H9 (cell line): ENCODE measurements at regions not wholly inside any gene's neighbourhood (a gene's known extent, or its start where the extent isn't known, plus 50 kb on each side); places are given as distances from the start of the nearest gene placed in this dataset.

Experiments used
- DNase-seq: peaks from one replicate; pipeline ENCODE4 v3.0.0-alpha.2; 2017
- H2AFZ ChIP-seq: one replicate; pipeline ENCODE4 v1.6.1; 2013; ENCODE audit warnings: mild to moderate bottlenecking, low read length, control low read depth, moderate library complexity
- H2AK5ac ChIP-seq: 2 replicates; pipeline ENCODE4 v1.6.1; 2013; ENCODE audit warnings: low read length, control low read depth, mixed read lengths; ENCODE audit not compliant: insufficient read length
- H2BK120ac ChIP-seq: one replicate; pipeline ENCODE4 v1.6.1; 2013; ENCODE audit warnings: low read depth, mild to moderate bottlenecking, low read length, control low read depth, inconsistent platforms; ENCODE audit not compliant: poor library complexity, severe bottlenecking
- H2BK12ac ChIP-seq: 2 replicates; pipeline ENCODE4 v1.6.1; 2013; ENCODE audit warnings: low read length, control low read depth, mixed read lengths, low read depth; ENCODE audit not compliant: insufficient read length
- H2BK15ac ChIP-seq: 2 replicates; pipeline ENCODE4 v1.6.1; 2013; ENCODE audit warnings: low read depth, low read length, control low read depth
- H2BK20ac ChIP-seq: one replicate; pipeline ENCODE4 v1.6.1; 2013; ENCODE audit warnings: low read depth, mild to moderate bottlenecking, low read length, control low read depth, inconsistent platforms; ENCODE audit not compliant: poor library complexity, severe bottlenecking
- H2BK5ac ChIP-seq: 2 replicates; pipeline ENCODE4 v1.6.1; 2013; ENCODE audit warnings: low read length, control low read depth, mixed read lengths; ENCODE audit not compliant: insufficient read length
- H3K14ac ChIP-seq: 2 replicates; pipeline ENCODE4 v1.6.1; 2013; ENCODE audit warnings: low read length, control low read depth; ENCODE audit not compliant: insufficient read depth
- H3K18ac ChIP-seq: 2 replicates; pipeline ENCODE4 v1.6.1; 2013; ENCODE audit warnings: low read depth, mild to moderate bottlenecking, mixed read lengths, low read length, control low read depth; ENCODE audit not compliant: insufficient read length
- H3K23ac ChIP-seq: 2 replicates; pipeline ENCODE4 v1.6.1; 2013; ENCODE audit warnings: low read length, control low read depth, mixed read lengths, low read depth; ENCODE audit not compliant: insufficient read length
- H3K23me2 ChIP-seq: 2 replicates; pipeline ENCODE4 v1.6.1; 2013; ENCODE audit warnings: low read depth, mild to moderate bottlenecking, mixed read lengths, low read length, control low read depth; ENCODE audit not compliant: insufficient read length, poor library complexity, severe bottlenecking
- H3K27ac ChIP-seq: 2 replicates; pipeline ENCODE4 v1.5.1; 2013; ENCODE audit warnings: low read length, control low read depth, mixed read lengths, low read depth; ENCODE audit not compliant: insufficient read length
- H3K27me3 ChIP-seq: 2 replicates; pipeline ENCODE4 v1.6.1; 2013; ENCODE audit warnings: low read length, control low read depth, inconsistent platforms; ENCODE audit not compliant: insufficient read depth
- H3K4ac ChIP-seq: 2 replicates; pipeline ENCODE4 v1.6.1; 2013; ENCODE audit warnings: low read depth, mild to moderate bottlenecking, control low read depth, inconsistent platforms, low read length, moderate library complexity
- H3K4me1 ChIP-seq: 2 replicates; pipeline ENCODE4 v1.6.1; 2013; ENCODE audit warnings: low read length, control low read depth, inconsistent platforms; ENCODE audit not compliant: insufficient read depth
- H3K4me2 ChIP-seq: 2 replicates; pipeline ENCODE4 v1.6.1; 2013; ENCODE audit warnings: low read length, control low read depth, mixed read lengths; ENCODE audit not compliant: insufficient read length, insufficient read depth
- H3K56ac ChIP-seq: 2 replicates; pipeline ENCODE4 v1.6.1; 2013; ENCODE audit warnings: low read depth, mild to moderate bottlenecking, mixed read lengths, low read length, control low read depth; ENCODE audit not compliant: insufficient read length
- H3K79me1 ChIP-seq: 2 replicates; pipeline ENCODE4 v1.6.1; 2013; ENCODE audit warnings: low read depth, mild to moderate bottlenecking, moderate library complexity, low read length, control low read depth, inconsistent platforms; ENCODE audit not compliant: insufficient read depth, poor library complexity, severe bottlenecking
- H3K79me2 ChIP-seq: 2 replicates; pipeline ENCODE4 v1.6.1; 2013; ENCODE audit warnings: low read length, control low read depth, inconsistent platforms; ENCODE audit not compliant: insufficient read depth
- H3K9ac ChIP-seq: 2 replicates; pipeline ENCODE4 v1.6.1; 2013; ENCODE audit warnings: low read length, control low read depth, mixed read lengths; ENCODE audit not compliant: insufficient read length; ENCODE audit errors: extremely low read depth
- H3K9me3 ChIP-seq: one replicate; pipeline ENCODE4 v1.6.1; 2013; ENCODE audit warnings: low read depth, low read length, inconsistent platforms; ENCODE audit not compliant: control insufficient read depth
- H3T11ph ChIP-seq: one replicate; pipeline ENCODE4 v1.6.1; 2013; ENCODE audit warnings: mild to moderate bottlenecking, low read length, control low read depth, inconsistent platforms
- H4K20me1 ChIP-seq: one replicate; pipeline ENCODE4 v1.6.1; 2013; ENCODE audit not compliant: control insufficient read depth, insufficient read length, insufficient read depth
- H4K5ac ChIP-seq: 2 replicates; pipeline ENCODE4 v1.6.1; 2013; ENCODE audit warnings: low read depth, mild to moderate bottlenecking, mixed read lengths, low read length, control low read depth; ENCODE audit not compliant: insufficient read length
- H4K8ac ChIP-seq: replicated peaks from 2 replicates; pipeline ENCODE4 v1.6.1; 2013; ENCODE audit warnings: low read length, control low read depth, mixed read lengths, low read depth; ENCODE audit not compliant: insufficient read length
- H4K91ac ChIP-seq: 2 replicates; pipeline ENCODE4 v1.6.1; 2013; ENCODE audit warnings: low read depth, mild to moderate bottlenecking, moderate library complexity, mixed read lengths, low read length, control low read depth; ENCODE audit not compliant: insufficient read length
- H3K27ac Mint-ChIP-seq, 3 experiments: 2 replicates in 2 of 3; 3 replicates in 1 of 3; pipeline ENCODE4 v1.8.0; 2020 to 2021; ENCODE audit warnings: mixed read lengths in 3 of 3, mild to moderate bottlenecking in 1 of 3, moderate library complexity in 1 of 3
- H3K27me3 Mint-ChIP-seq: 2 replicates; pipeline ENCODE4 v1.8.0; 2021; ENCODE audit warnings: low read depth, mild to moderate bottlenecking, moderate library complexity, mixed read lengths
- H3K36me3 Mint-ChIP-seq, 3 experiments: 2 replicates in 2 of 3; 3 replicates in 1 of 3; pipeline ENCODE4 v1.8.0; 2020 to 2021; ENCODE audit warnings: low read depth in 3 of 3, mixed read lengths in 3 of 3; ENCODE audit not compliant: insufficient read depth in 1 of 3
- H3K4me1 Mint-ChIP-seq, 2 experiments: 2 replicates each; pipeline ENCODE4 v1.8.0; 2020; ENCODE audit warnings: mixed read lengths in 2 of 2
- H3K4me3 Mint-ChIP-seq, 2 experiments: 2 replicates in 1 of 2; 3 replicates in 1 of 2; pipeline ENCODE4 v1.8.0; 2020 to 2021; ENCODE audit warnings: mild to moderate bottlenecking in 2 of 2, mixed read lengths in 2 of 2, moderate library complexity in 1 of 2
- H3K9me3 Mint-ChIP-seq, 2 experiments: 2 replicates in 1 of 2; 3 replicates in 1 of 2; pipeline ENCODE4 v1.8.0; 2020; ENCODE audit warnings: mild to moderate bottlenecking in 2 of 2, mixed read lengths in 2 of 2, moderate library complexity in 1 of 2
- CTCF ChIP-seq: fragments of 200-600 bp; sonication (generic); conservative IDR thresholded peaks from 3 replicates; pipeline ENCODE4 v1.8.0; 2021; ENCODE audit warnings: antibody characterized with exemption, mild to moderate bottlenecking
- WGBS: extraction: QIAGEN DNeasy Blood & Tissue Kit; methylation state at CpG from one replicate; pipeline ENCODE4 v1.1.7; 2013; ENCODE audit warnings: missing lambda C conversion rate, low lambda C conversion rate, mixed read lengths; ENCODE audit not compliant: insufficient read length; ENCODE audit errors: extremely low coverage; 5-methylcytosine and 5-hydroxymethylcytosine counted together

GRCh38 chr2:83574614-83575013, 884.5 kb downstream of the SUCLG1 start:
- Histone ChIP-seq H4K20me1 (no peaks in the 10 kb centered on the region), H2BK120ac (no peak overlapping the region), H3K56ac (no peak overlapping the region), H3K4me2 (no peak overlapping the region), H3K14ac (no peak overlapping the region), H3K18ac (no peak overlapping the region), H4K91ac (no peak overlapping the region), H3K9me3 (no peaks in the 10 kb centered on the region), H3K9ac (no peak overlapping the region), H4K8ac (no peak overlapping the region), H2AK5ac (no peak overlapping the region), H3K27ac (no peak overlapping the region), H3K79me1 (no peaks in the 10 kb centered on the region), H2BK15ac (no peak overlapping the region), H2BK20ac (no peak overlapping the region), H4K5ac (no peak overlapping the region), H3K27me3 (no peaks in the 10 kb centered on the region), H2AFZ (no peak overlapping the region), H3K4me1 (no peaks in the 10 kb centered on the region), H3K79me2 (no peaks in the 10 kb centered on the region), H3T11ph (no peak overlapping the region), H2BK12ac (no peak overlapping the region), H3K4ac (no peak overlapping the region), H3K23me2 (no peaks in the 10 kb centered on the region), H3K23ac (no peak overlapping the region), H2BK5ac (no peak overlapping the region)
- DNase-seq, result no peak
- no peaks in the 10 kb centered on the region for H3K9me3 Mint-ChIP-seq
- H3K27me3 Mint-ChIP-seq, result no peaks in the 10 kb centered on the region
- H3K4me3 Mint-ChIP-seq, result no peak overlapping the region
- no peak for TF ChIP-seq CTCF
- H3K27ac Mint-ChIP-seq, result no peak overlapping the region; a peak in 1 of 7 replicates
- no CpG with 5 or more reads among the region's 1 CpG for WGBS
- H3K36me3 Mint-ChIP-seq, result no peaks in the 10 kb centered on the region
- H3K4me1 Mint-ChIP-seq, result no peaks in the 10 kb centered on the region
